Gastroesophageal sphincter (tissue), 3 donors: ENCODE measurements at regions not wholly inside any gene's neighbourhood (a gene's known extent, or its start where the extent isn't known, plus 50 kb on each side); places are given as distances from the start of the nearest gene placed in this dataset.
"Not testable (repeated sequence)": the region's sequence is repeated elsewhere in the genome, so short reads cannot be mapped to it uniquely, and the experiment has no call there.

Experiments
- EP300 ChIP-seq: sonication (generic); formaldehyde crosslinking; IDR thresholded peaks from one replicate; pipeline ENCODE4 v1.6.1; 2017; ENCODE audit warnings: antibody characterized with exemption, mild to moderate bottlenecking
- TF ChIP-seq, protein P1 (sequence below), 4 experiments: fragments of 200-600 bp in 2 of 4; fragments of 450-650 bp in 2 of 4; sonication (generic) in 1 of 4; IDR thresholded peaks; one replicate each; pipeline ENCODE4 v1.5.1; 2017 to 2019; ENCODE audit warnings: antibody characterized with exemption in 4 of 4, mild to moderate bottlenecking in 2 of 4, moderate library complexity in 2 of 4

DNA sequence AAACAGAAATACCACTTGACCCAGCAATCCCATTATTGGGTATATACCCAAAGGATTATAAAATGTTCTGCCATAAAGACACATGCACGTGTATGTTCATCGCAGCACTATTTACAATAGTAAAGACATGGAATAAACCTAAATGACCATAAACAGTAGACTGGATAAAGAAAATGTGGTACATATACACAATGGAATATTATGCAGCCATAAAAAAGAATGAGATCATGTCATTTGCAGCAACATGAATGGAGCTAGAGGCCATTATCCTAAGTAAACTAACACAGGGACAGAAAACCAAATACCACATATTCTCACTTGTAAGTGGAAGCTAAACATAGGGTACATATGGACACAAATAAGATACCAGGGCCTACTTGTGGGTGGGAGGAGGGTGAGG, 342.2 kb downstream of the LMBRD1 start:
- TF ChIP-seq, protein P1, sequence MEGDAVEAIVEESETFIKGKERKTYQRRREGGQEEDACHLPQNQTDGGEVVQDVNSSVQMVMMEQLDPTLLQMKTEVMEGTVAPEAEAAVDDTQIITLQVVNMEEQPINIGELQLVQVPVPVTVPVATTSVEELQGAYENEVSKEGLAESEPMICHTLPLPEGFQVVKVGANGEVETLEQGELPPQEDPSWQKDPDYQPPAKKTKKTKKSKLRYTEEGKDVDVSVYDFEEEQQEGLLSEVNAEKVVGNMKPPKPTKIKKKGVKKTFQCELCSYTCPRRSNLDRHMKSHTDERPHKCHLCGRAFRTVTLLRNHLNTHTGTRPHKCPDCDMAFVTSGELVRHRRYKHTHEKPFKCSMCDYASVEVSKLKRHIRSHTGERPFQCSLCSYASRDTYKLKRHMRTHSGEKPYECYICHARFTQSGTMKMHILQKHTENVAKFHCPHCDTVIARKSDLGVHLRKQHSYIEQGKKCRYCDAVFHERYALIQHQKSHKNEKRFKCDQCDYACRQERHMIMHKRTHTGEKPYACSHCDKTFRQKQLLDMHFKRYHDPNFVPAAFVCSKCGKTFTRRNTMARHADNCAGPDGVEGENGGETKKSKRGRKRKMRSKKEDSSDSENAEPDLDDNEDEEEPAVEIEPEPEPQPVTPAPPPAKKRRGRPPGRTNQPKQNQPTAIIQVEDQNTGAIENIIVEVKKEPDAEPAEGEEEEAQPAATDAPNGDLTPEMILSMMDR (IDR thresholded peaks at IDR 0.05): not testable (repeated sequence)
- TF ChIP-seq EP300: not testable (repeated sequence)
